HG02840 (cell line): ENCODE measurements at regions not wholly inside any gene's neighbourhood (a gene's known extent, or its start where the extent isn't known, plus 50 kb on each side); places are given as distances from the start of the nearest gene placed in this dataset.
"Not testable (repeated sequence)": the region's sequence is repeated elsewhere in the genome, so short reads cannot be mapped to it uniquely, and the experiment has no call there.

Source experiments
- ATAC-seq: cut with Tn5 transposase; IDR thresholded peaks from one replicate; pipeline ENCODE4 v1.9.1; 2021; ENCODE audit warnings: mild to moderate bottlenecking, moderate library complexity, moderate number of reproducible peaks; ENCODE audit not compliant: unreplicated experiment, low FRiP score

DNA sequence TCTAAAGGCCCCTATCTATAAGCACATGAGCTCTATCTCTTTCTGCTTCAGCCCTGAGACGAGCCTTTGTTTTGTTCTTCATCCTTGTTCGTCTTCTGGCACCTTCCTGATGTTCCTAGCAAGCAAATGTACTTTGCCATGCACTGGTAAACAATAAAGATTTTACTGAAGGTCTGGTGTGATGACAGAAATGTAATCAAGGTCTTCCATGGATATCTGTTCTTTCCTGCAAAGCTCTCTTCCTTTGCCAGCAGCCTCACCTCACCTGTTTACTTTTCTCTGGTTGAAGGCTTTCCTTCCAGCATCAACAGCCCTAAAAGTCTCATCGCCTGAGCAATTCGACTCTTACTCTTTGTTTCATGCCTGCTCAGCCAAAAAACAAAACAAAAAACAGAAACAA lies 330.3 kb downstream of the PCNX1 start:
- no peak for ATAC-seq

DNA sequence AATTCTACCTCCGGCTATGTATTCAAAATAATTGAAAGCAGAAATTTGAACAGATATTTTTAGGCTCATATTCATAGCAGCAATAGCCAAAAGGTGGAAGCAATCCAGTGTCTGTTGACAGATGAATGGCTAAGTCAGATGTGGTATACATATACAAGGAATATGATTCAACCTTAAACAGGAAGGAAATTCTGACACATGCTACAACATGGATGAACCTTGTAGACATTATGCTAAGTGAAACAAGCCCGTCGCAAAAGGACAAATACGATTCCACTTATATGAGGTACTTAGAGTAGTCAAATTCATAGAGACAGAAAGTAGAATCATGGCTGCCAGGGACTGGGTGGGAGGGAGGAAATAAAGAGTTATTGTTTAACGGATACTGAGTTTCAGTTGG lies 331.6 kb downstream of the PCNX1 start:
- no peak for ATAC-seq

DNA sequence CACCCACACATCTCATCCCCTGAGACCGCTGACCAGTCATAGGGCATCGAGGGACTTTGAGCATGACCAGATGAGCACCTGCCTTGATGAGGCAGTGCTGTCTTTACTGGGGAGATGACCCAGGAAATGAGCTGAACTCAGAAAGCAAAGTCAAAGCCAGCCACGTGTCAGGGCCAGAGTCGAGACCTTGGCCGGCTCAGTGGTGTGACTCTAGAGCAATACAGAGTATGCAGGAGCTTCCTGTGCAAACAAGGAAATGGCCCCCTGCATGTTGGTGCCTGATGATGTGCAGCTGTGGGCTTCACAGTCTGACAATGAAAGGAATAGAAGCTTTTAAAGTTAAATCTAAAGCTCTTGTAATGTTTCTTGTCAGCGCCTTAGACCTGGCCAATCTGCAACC lies 332.9 kb downstream of the PCNX1 start:
- no peak for ATAC-seq

DNA sequence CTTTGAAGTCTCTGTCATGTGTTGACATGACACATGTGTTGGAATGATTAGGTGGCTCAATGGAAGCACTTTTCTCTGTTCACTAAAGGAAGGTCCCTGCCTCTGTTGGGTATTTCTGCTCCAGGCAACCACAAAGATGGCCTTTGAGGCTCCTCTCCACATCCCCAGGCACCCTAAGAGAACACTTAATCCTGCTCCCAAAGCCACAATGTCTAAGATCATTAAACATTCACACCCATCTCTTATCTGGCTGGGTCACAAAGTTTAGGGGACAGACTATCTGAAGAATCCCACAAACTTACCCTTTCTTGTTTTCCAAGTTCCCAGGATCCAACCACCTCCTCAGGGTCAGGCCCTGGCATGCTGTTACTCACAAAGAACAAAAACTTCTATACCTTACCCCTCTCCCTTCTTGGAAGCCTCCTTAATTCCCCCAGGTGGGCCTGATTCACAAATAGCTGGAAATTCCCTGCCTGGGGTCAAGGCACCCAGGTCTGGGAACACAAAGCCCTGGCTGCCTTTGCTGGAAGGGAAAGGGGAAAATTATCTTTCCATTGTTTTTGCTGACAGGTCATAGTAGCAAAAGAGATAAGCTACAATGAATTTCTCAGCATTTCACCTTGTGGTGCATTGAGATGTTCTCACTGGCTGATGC lies 333.7 kb downstream of the PCNX1 start:
- no peak for ATAC-seq

DNA sequence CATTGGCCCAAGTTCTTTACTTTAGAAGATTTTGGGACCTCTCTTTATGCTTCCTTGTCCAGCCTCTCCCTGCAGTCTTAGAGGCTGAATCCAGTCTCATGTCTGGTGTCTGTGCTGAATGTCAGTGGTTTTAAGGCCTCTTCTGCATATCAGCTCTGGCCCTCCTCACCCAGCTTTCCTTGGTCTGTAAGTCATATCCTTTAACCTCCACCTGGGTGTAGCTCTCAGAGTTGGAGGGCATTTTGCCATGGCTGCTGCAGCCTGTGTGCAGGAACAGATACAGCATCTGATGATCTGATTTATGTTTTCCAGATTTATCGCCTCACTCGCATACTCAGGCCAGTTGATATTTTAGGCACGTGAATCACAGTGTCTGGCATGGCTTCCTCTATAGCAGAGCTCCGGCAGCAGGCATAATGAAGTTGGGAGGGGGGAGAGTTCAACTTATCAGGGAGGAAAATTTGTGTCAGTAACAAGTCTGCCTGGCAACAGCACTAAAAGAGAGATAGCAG lies 335.0 kb downstream of the PCNX1 start:
- ATAC-seq = no peak

DNA sequence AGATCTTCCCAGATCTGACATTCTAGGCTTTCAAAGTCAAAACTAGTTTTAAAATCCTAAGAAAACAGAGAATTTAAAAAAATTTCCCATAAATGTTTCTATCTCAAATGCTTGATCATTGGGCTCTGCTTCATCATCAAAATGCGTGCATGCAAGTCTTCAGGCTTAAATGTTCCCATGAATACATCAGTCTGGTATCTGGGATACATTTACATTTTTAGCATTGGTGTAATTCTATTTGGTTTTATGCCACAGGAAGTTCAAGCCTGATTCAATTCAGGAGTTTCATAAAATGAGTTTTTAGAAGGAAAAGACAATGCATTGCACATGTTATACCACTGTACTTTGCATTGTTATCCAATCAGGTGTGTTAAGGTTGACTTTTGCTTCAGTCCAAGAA lies 336.4 kb downstream of the PCNX1 start:
- no peak for ATAC-seq

DNA sequence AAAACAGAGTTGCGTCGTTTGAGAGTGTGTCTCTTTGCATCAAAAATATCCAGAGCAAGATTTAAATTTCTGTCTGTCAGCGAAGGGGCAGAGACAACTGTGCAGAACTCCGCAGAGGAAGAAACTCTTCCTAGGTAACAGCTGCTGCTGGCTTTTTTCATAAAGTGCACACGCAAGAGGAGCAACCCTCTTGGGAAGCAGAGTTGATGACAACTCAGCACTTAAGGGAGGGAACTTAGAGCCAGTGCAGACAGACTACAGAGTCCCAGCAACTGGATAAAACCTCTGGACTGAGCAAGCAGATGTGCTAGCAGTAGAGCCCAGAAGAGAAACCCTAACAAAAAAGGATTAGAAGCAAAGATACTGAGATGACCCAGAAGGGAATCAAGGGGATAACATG lies 337.1 kb downstream of the PCNX1 start:
- ATAC-seq = no peak

DNA sequence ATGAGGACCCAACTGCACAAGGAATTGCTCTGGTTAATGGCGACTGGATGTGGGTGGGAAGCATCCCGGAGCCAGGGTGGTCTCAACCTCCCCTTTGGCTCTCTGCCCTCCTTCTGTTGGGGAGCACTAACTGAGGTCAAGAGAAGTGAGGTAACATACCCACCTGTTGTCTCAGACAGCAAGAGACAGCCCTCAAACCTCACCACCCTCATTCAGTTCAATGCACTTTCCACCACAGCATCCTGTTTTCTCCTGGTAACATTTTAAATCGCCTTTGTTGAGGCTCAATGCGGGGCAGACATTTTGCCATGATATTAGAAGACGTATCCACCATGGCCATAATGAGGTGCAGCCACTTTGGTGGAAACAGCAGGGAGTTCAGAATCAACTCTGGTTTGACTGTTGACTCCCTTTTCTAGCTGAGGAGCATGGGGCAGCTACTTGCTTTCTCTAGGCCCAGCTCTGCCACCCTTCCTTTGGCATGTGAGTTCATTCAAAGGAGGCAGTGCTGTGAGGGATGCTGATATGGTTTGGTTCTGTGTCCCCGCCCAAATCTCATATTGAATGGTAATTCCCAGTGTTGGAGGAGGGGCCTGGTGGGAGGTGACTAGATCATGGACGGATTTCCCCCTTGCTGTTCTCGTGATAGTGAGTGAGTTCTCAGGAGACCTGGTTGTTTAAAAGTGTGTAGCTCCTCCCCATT lies 338.6 kb downstream of the PCNX1 start:
- no peak for ATAC-seq

DNA sequence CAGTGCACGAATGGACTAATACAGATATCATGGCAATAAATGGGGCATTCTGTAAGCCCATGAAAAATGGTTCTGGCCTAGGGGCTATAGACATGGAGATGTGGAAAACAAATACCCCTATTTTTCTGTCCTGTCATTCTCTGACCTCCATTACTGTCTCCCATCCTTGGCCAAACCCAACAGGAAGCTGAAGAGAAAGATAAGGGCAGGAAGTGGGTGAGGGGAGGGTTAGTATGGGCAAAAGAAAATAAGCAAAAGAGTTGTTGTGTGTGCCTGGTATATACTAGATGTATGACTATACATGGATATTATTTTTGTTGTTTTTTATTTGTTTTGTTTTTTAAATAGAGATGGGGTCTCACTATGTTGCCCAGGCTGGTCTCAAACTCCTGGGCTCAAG lies 339.3 kb downstream of the PCNX1 start:
- ATAC-seq = no peak

DNA sequence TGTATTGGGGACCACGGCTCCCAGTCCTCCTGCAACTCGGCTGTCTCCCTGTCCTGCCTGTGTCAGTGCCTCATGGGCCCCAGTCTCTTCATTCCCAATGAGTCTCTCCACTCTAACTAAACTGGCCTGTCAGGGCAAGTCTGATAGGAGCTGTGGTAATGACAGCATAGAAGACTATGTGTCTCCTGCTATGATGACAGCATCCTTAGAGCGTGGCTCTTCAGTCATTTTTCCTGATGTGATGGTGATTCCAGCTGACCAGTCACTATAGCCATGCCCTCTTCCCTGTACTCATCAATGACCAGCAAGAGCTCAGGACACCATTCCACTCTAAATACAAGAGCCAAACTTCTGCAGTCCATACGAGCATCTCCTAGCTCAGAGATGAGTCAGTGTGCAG lies 339.8 kb downstream of the PCNX1 start:
- ATAC-seq = no peak

DNA sequence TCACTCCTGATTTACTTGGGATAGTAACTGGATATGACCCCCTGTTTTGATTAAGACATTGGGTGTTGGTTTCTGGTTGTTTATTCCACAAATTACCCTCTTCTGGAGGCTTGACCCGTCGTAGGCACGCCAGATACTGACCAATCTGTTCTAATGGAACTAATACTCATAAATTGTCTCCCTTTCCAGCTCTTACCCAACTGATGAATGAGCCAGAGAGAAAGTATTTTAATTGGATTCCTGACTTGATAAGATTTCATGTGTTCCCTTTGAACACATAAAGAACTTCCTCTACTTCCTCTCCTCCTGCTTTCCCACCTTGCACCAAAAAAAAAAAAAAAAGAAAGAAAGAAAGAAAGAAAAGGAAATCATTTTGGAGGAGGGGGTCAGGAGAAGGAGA lies 340.9 kb downstream of the PCNX1 start:
- no peak for ATAC-seq

DNA sequence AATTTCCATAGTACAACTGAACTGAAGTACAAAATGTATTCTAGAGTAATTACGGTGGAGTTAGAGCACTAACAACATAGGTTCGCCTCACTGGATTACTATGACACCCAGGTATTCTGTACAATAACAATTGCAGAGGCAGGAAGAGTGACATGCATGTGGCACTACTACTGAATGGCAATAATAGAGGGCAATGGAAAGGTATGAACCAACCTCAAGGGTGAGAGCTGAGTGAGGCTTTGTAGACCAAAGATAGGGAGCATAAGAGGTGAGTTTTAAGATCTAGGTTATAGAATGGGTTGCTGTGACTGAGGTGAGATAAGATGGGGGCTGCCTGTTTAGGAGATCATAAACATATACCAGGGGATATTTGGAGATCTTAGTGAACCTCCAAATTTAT lies 343.1 kb downstream of the PCNX1 start:
- no peak for ATAC-seq

DNA sequence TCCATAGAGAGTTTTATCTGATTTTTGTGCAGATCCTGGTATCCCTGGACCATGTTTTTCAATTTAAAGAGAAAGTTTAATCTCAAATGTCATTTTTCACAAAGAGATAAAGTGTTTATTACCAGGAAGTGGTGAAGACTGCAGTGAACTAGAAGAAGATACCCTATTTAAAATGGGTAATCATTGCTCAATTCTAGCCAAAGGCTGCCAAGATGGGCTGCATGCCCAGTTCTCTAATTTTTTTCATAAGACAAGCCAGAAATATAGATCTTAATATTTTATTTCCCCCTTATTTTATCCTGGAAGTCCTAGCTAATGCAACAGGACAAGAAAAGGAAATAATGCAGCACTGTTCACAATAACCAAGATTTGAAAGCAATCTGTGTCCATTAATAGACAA lies 343.5 kb downstream of the PCNX1 start:
- ATAC-seq = no peak

DNA sequence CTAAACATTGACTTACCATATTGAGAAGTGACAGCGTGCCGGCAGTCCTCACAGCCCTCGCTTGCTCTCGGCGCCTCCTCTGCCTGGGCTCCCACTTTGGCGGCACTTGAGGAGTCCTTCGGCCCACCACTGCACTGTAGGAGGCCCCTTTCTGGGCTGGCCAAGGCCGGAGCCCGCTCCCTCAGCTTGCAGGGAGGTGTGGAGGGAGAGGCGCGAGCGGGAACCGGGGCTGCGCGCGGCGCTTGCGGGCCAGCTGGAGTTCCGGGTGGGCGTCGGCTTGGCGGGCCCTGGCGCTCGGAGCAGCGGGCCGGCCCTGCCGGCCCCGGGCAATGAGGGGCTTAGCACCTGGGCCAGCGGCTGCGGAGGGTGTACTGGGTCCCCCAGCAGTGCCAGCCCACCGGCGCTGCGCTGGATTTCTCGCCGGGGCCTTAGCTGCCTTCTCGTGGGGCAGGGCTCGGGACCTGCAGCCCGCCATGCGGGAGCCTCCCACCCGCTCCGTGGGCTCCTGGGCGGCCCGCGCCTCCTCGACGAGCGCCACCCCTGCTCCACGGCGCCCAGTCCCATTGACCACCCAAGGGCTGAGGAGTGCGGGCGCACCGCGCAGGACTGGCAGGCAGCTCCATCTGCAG lies 346.9 kb downstream of the PCNX1 start:
- not testable (repeated sequence) for ATAC-seq

DNA sequence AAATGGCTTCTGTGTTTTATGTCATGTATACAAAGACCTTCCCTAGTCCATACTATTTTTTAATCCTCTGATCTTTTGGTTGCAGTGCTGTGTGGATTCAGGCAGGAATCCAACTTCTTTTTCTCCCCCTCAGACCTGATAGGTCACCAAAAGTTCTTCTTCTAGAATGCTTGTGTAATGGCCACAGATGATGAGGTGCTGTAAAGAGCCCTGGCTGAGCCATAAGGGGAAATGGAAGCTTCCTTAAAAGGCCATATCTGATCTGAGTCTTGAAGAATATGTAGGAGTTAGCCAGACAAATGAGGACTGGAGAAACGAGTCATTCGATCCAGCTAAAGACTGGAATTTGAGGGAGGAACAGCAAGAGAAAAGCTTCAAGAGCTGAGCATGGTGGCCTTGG lies 353.9 kb downstream of the PCNX1 start:
- no peak for ATAC-seq

DNA sequence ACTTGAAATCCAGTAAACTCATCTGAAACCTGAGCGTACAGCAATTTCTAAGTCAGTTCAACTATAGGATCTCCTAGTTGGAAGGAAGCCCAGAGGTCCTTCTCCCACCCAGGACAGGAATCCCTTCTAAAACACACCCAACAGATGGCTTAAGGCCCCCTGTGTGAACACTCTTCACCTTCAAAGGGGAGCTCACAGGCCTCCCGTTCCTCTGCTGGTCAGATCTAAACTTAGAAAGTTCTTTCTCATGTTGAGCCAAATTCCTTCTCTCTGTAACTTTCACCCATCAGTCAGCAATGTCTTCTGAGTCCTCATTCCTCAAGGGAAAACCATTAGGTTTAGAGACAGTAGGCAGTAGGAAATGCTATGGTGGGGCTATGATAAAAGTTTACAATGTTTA lies 355.2 kb downstream of the PCNX1 start:
- ATAC-seq = no peak

DNA sequence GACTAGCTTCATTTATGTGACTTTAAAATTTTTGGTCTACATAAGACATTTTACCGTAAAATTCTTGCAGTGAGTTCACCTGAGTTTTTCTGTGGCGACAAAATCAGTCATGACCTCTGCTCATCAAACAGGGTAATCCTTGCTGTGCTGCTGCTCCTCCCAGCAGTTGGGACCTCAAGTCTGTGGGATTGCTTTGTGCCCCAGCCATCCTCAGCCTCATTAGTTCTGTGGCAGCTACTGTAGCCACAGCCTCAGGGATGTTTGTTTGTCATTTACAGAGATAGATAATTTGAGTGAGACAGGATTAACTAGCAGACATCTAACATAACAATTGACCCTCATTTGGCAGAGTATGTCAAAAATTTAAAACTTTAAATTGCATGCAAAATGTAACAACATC lies 357.0 kb downstream of the PCNX1 start:
- ATAC-seq = no peak

DNA sequence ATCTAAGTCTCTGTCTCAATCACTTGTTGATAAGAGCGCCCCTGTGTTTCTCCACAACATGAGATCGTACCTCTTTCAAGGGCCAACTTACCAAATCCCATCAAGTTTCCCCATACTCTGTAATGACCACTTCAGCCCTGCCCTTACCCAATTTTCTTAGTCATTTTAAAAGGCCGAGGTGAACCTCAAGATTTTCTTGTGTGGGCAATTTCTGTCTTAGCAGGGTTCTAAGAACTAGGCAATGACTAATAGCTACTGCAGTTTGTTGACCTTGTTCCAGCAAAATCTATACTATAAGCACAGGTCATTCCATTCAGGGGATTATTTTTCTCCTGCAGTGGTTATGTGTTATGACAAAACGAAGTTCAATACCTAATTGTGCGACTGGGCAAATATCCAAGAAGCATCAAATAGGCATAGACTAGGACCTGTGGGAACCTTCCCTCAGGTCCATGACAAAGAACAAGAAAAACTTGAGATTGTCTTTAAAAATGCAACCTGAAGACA lies 359.8 kb downstream of the PCNX1 start:
- ATAC-seq = no peak

DNA sequence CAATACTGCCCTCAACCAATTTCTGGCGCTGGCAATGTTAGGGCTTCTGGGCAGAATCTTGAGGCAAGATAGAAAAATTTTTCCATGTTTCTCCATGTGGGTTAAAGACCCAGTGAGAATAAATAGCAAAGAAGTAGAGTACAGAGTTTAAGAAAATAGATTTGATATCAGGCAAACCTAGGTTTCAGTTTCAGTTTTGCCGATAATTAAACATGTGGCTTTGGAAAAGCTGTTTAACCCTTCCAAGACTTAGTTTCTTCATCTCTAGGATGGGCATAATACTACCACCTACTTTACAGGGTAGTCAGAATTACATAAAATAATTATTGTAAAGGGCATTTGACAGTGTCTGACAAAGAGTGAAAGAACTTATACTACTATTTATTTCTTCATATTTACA lies 360.4 kb downstream of the PCNX1 start:
- no peak for ATAC-seq

DNA sequence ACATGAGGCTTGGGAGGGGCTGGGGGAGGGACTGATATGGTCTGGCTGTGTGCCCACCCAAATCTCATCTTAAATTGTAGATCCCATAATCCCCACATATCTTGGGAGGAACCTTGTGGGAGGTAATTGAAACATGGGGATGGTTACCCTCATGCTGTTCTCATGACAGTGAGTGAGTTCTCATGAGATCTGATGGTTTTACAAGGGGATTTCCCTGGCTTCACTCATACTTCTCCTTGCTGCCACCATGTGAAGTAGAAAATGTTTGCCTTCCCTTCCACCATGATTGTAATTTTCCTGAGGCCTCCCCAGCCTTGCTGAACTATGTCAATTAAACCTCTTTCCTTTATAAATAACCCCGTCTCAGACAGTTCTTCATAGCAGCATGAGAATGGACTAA lies 362.9 kb downstream of the PCNX1 start:
- ATAC-seq = no peak

DNA sequence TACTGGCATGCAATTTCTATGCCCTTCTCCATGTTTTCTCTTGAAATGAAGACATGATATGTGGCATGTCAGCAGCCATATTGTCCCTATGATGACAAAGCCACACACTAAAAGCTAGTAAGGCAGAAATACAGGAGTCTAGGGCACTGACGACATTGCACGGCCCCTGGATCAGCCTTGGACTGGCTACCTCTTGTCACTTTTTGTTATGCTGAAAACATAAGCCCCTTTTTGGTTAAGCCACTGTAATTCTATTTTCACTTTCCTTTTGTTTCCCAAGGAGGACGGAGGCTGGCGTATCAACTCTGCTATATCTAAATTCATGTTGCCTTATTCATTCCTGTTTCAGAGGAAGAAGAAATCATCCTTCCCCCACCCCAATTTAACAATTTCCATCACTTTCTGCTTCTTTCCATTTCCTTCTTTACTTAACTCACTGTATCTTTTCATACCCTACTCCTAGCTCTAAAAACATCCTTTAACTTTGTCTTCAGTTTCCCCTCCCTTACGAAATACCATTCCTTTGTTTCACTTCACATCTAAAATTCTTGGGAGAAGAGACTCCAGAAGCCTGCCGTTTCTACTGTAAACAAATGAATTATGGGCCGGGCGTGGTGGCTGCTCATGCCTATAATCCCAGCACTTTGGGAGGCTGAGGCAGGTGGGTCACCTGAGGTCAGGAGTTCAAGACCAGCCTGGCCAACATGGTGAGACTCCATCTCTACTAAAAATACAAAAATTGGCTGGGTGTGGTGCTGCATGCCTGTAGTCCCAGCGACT lies 364.1 kb downstream of the PCNX1 start:
- ATAC-seq = no peak
